Caco-2 (cell line): ENCODE measurements at regions not wholly inside any gene's neighbourhood (a gene's known extent, or its start where the extent isn't known, plus 50 kb on each side); places are given as distances from the start of the nearest gene placed in this dataset.

Experiments used
- BruUV-seq: library from RNA; stranded (reverse); fragments of 400-500 nt; replicated peaks from 2 replicates; lab custom pipeline; 2021; lab: Mats Ljungman, UMichigan
- CTCF ChIA-PET: fragments of 300-600 bp; sonication (Branson Sonifier 250); formaldehyde crosslinking; loops from one replicate; lab custom pipeline; 2022; ENCODE audit warnings: antibody characterized with exemption; lab: Charles Lee
- POLR2A ChIA-PET: fragments of 300-600 bp; sonication (Branson Sonifier 250); formaldehyde crosslinking; loops from one replicate; lab custom pipeline; 2022; ENCODE audit warnings: antibody characterized with exemption; lab: Charles Lee
- DNase-seq, 2 experiments: peaks; one replicate each; pipeline versions ENCODE4 v3.0.0 to v3.0.0-alpha.2; 2020 to 2022
- H3K27me3 ChIP-seq: replicated peaks from 2 replicates; pipeline ENCODE4 v1.6.0; 2011; ENCODE audit warnings: low read length; ENCODE audit not compliant: control insufficient read depth, insufficient read depth
- H3K36me3 ChIP-seq: 2 replicates; pipeline ENCODE4 v1.5.1; 2011; ENCODE audit warnings: low read length; ENCODE audit not compliant: control insufficient read depth, insufficient read depth
- H3K4me1 ChIP-seq: fragments of 250-450 bp; sonication (Bioruptor Pico); 2 replicates; pipeline ENCODE4 v1.5.1; 2020; ENCODE audit warnings: mild to moderate bottlenecking
- H3K4me3 ChIP-seq: 2 replicates; pipeline ENCODE4 v1.5.1; 2011; ENCODE audit warnings: low read depth, mild to moderate bottlenecking, control low read depth, low read length
- H3K9me3 ChIP-seq: fragments of 250-450 bp; sonication (Bioruptor Pico); 2 replicates; pipeline ENCODE4 v1.5.1; 2020; ENCODE audit warnings: mild to moderate bottlenecking, moderate library complexity
- H3K27ac Mint-ChIP-seq: one replicate; pipeline ENCODE4 v1.8.0; 2022; ENCODE audit warnings: mixed read lengths; ENCODE audit not compliant: unreplicated experiment
- H3K27me3 Mint-ChIP-seq: one replicate; pipeline ENCODE4 v1.8.0; 2022; ENCODE audit warnings: mixed read lengths; ENCODE audit not compliant: insufficient read depth, unreplicated experiment
- H3K36me3 Mint-ChIP-seq: one replicate; pipeline ENCODE4 v1.8.0; 2022; ENCODE audit warnings: mild to moderate bottlenecking, mixed read lengths; ENCODE audit not compliant: insufficient read depth, unreplicated experiment
- H3K4me1 Mint-ChIP-seq: one replicate; pipeline ENCODE4 v1.8.0; 2022; ENCODE audit warnings: low read depth, mixed read lengths; ENCODE audit not compliant: unreplicated experiment
- H3K4me3 Mint-ChIP-seq: one replicate; pipeline ENCODE4 v1.8.0; 2022; ENCODE audit warnings: mild to moderate bottlenecking, moderate library complexity, mixed read lengths; ENCODE audit not compliant: unreplicated experiment
- H3K9me3 Mint-ChIP-seq: one replicate; pipeline ENCODE4 v1.8.0; 2022; ENCODE audit warnings: mixed read lengths; ENCODE audit not compliant: unreplicated experiment
- intact Hi-C: fragments of 100-400 bp; cut with micrococcal nuclease; formaldehyde crosslinking; loops from one replicate; pipeline ENCODE4 v1.10.0; 2022; ENCODE audit not compliant: unreplicated experiment
- TF ChIP-seq, protein P1 (sequence below), 2 experiments: fragments of 200-600 bp in 1 of 2; IDR thresholded peaks; 1 replicate in 1 of 2; 2 replicates in 1 of 2; pipeline versions ENCODE4 v1.5.1 to v1.8.0; 2011 to 2022; ENCODE audit warnings: antibody characterized with exemption in 1 of 2, control low read depth in 1 of 2, inconsistent platforms in 1 of 2, low read depth in 1 of 2, low read length in 1 of 2, mild to moderate bottlenecking in 1 of 2, moderate library complexity in 1 of 2; ENCODE audit not compliant: insufficient read depth in 1 of 2, severe bottlenecking in 1 of 2, unreplicated experiment in 1 of 2

DNA sequence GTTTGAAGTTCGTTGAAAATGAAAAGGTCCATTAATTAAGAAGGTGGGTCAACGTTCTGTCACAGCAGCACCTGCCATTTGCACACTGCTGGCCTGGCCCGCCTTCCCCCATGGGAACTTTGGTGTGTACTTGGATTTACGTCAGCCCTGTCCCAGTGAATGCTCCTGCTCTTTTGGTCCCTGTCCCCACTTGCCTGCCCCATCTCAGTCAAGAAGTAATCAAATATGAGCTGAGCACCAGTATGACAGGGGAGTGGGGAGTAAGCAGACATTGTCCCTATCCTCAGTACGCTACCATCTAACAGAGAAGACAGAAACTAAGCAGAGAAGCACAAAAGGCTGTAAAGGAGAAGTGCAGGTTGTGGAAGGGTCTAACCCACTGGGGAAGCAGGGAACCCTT is 65.1 kb downstream of the SLC4A3 start:
- ChIA-PET CTCF (no interaction called here), POLR2A (no interaction called here)
- DNase-seq, result no peak
- Histone ChIP-seq H3K27me3 (no peaks in the 10 kb centered on the region), H3K4me1 (peaks cover 32% of the 10 kb centered on the region), H3K9me3 (0 out of 2 replicates have a peak, but pooled peaks cover 4% of the 10 kb centered on the region), H3K36me3 (no peaks in the 10 kb centered on the region), H3K4me3 (no peak overlapping the region)
- TF ChIP-seq, protein P1, sequence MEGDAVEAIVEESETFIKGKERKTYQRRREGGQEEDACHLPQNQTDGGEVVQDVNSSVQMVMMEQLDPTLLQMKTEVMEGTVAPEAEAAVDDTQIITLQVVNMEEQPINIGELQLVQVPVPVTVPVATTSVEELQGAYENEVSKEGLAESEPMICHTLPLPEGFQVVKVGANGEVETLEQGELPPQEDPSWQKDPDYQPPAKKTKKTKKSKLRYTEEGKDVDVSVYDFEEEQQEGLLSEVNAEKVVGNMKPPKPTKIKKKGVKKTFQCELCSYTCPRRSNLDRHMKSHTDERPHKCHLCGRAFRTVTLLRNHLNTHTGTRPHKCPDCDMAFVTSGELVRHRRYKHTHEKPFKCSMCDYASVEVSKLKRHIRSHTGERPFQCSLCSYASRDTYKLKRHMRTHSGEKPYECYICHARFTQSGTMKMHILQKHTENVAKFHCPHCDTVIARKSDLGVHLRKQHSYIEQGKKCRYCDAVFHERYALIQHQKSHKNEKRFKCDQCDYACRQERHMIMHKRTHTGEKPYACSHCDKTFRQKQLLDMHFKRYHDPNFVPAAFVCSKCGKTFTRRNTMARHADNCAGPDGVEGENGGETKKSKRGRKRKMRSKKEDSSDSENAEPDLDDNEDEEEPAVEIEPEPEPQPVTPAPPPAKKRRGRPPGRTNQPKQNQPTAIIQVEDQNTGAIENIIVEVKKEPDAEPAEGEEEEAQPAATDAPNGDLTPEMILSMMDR (IDR thresholded peaks at IDR 0.05; ENCODE audit: insufficient read depth in 1 of 2, low read depth in 1 of 2, low read length in 1 of 2, severe bottlenecking in 1 of 2, unreplicated experiment in 1 of 2), result no peak
- Mint-ChIP-seq H3K9me3 (no peaks in the 10 kb centered on the region), H3K27ac (no peak overlapping the region), H3K4me3 (no peak overlapping the region), H3K27me3 (peaks cover 13% of the 10 kb centered on the region), H3K4me1 (peaks cover 9% of the 10 kb centered on the region), H3K36me3 (peaks cover 9% of the 10 kb centered on the region)
- intact Hi-C loops, result no loop called here
- no TSS peak for BruUV-seq

DNA sequence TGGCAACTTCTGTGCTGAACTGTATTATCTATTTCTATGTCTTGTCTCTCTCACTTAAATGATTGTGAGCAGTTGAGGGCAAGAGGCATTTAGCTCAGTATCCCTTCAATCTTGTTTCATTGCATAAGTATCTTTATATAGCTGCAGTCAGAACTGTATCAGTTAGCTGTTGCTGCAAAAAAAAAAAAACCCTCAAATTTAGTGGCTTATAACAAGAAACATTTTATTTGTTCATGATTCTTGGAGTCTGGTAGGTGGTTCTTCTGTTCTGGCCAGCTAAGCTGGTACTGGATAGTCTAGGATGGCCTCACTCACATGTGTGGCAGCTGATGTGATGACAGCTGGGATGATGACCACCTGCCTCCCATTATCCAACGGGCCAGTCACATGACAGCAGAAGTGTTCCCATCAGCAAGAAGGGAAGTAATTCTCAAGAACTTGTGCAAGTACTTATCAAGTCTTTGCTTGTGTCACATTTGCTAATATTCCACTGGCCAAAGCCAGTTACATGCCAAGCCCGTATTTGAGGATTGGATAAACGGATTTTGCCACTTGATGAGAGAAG is 67.8 kb downstream of the SLC4A3 start:
- no TSS peak for BruUV-seq
- POLR2A ChIA-PET, result no interaction called here
- intact Hi-C loops, result no loop called here

DNA sequence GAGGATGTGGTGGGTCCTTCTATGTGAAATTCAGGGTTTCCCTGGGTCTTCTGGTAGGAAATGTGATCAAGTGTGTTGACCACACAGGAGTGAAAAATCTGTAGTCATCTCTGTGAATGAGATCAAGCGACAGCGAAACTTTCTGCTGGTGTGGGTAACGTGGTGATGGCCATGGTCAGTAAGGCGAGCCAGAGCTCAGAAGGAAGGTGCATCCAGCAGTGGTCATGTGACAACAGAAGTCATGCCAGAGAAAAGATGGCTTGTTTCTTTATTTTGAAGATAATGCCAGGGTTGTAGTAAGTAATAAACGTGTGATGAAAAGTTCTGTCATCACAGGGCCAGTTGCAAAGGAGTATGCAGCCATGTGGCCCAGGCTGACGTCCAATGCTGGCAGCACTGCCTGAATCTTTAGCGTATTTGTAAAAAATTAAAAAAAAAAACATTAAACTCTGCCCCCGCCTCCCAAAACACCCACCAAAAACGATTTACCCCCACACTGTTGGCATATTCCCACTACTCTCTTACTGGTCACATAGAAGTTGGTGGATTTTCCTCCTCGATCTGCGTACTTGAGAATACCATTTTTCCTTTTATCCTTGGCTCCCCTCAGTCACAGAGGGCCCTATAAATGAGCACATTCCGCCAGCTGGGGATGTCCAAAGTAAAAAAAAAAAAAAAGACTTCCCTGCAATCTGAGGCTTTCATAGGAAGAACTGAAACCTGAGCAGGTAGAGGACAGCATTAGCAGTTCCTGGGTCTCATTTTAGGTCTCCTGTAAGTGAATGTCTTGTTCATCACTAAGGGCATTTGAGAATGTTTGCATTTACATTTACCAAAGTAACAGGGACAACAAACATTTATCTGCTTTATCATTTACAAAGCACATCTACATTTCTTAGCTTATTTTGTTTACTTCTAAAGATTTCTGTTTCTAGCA is 70.6 kb downstream of the SLC4A3 start:
- peaks cover 16% of the 10 kb centered on the region for H3K27me3 Mint-ChIP-seq
- no peaks in the 10 kb centered on the region for H3K36me3 Mint-ChIP-seq
- H3K27ac Mint-ChIP-seq, result no peak overlapping the region
- peaks cover 4% of the 10 kb centered on the region for H3K4me1 Mint-ChIP-seq
- no peaks in the 10 kb centered on the region for H3K36me3 ChIP-seq
- H3K9me3 Mint-ChIP-seq, result no peaks in the 10 kb centered on the region
- TF ChIP-seq, protein P1 (IDR thresholded peaks at IDR 0.05; ENCODE audit: insufficient read depth in 1 of 2, low read depth in 1 of 2, low read length in 1 of 2, severe bottlenecking in 1 of 2, unreplicated experiment in 1 of 2), result no peak
- no peaks in the 10 kb centered on the region for H3K27me3 ChIP-seq
- no peak for DNase-seq
- H3K4me3 ChIP-seq, result no peak overlapping the region
- ChIA-PET POLR2A (no interaction called here), CTCF (no interaction called here)
- no peak overlapping the region for H3K4me3 Mint-ChIP-seq
- intact Hi-C loops, result no loop called here
- no TSS peak for BruUV-seq
- peaks cover 6% of the 10 kb centered on the region for H3K4me1 ChIP-seq
- 0 out of 2 replicates have a peak, but pooled peaks cover 4% of the 10 kb centered on the region for H3K9me3 ChIP-seq

More for the DNA sequence above, 67.8 kb downstream of the SLC4A3 start:
- no peaks in the 10 kb centered on the region for H3K27me3 ChIP-seq
- peaks cover 11% of the 10 kb centered on the region for H3K4me1 ChIP-seq
- no peaks in the 10 kb centered on the region for H3K4me1 Mint-ChIP-seq
- no peak for DNase-seq
- H3K27ac Mint-ChIP-seq, result no peak overlapping the region
- no peaks in the 10 kb centered on the region for H3K36me3 Mint-ChIP-seq
- no peak overlapping the region for H3K4me3 Mint-ChIP-seq
- CTCF ChIA-PET, result no interaction called here
- H3K9me3 ChIP-seq, result 0 out of 2 replicates have a peak, but pooled peaks cover 4% of the 10 kb centered on the region
- H3K4me3 ChIP-seq, result no peak overlapping the region
- no peaks in the 10 kb centered on the region for H3K9me3 Mint-ChIP-seq
- peaks cover 16% of the 10 kb centered on the region for H3K27me3 Mint-ChIP-seq
- H3K36me3 ChIP-seq, result no peaks in the 10 kb centered on the region
- TF ChIP-seq, protein P1 (IDR thresholded peaks at IDR 0.05; ENCODE audit: insufficient read depth in 1 of 2, low read depth in 1 of 2, low read length in 1 of 2, severe bottlenecking in 1 of 2, unreplicated experiment in 1 of 2), result no peak
